ENCODE measurements at regions not wholly inside any gene's neighbourhood (a gene's known extent, or its start where the extent isn't known, plus 50 kb on each side); places are given as distances from the start of the nearest gene placed in this dataset.

GRCh38 chr3:117822416-117822815 is 1112.8 kb downstream of the TUSC7 start (continued):
- TF ChIP-seq, protein P1, sequence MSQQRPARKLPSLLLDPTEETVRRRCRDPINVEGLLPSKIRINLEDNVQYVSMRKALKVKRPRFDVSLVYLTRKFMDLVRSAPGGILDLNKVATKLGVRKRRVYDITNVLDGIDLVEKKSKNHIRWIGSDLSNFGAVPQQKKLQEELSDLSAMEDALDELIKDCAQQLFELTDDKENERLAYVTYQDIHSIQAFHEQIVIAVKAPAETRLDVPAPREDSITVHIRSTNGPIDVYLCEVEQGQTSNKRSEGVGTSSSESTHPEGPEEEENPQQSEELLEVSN (IDR thresholded peaks at IDR 0.05) = no peak
- TF ChIP-seq RAD21 (IDR thresholded peaks at IDR 0.05 in 1 of 2, conservative IDR thresholded peaks at IDR 0.05 in 1 of 2; ENCODE audit: low read depth in 2 of 2, low read length in 2 of 2) = no peak
